Peyer's patch (tissue), 4 donors: ENCODE measurements at regions not wholly inside any gene's neighbourhood (a gene's known extent, or its start where the extent isn't known, plus 50 kb on each side); places are given as distances from the start of the nearest gene placed in this dataset.

ENCODE experiments used
- DNase-seq, 3 donors: peaks; one replicate each; pipeline ENCODE4 v3.0.0-alpha.2; 2017 to 2019
- H3K27ac ChIP-seq, 4 donors: fragments of 200-600 bp; sonication (generic); one replicate each; pipeline ENCODE4 v1.5.1; 2016 to 2019
- H3K27me3 ChIP-seq, 2 donors: fragments of 200-600 bp; sonication (generic); one replicate each; pipeline ENCODE4 v1.5.1; 2019
- H3K36me3 ChIP-seq, 3 donors: fragments of 200-600 bp; sonication (generic); one replicate each; pipeline ENCODE4 v1.5.1; 2016 to 2019
- H3K4me1 ChIP-seq, 4 donors: fragments of 200-600 bp; sonication (generic); one replicate each; pipeline ENCODE4 v1.5.1; 2016 to 2019
- H3K4me3 ChIP-seq, 4 donors: fragments of 200-600 bp; sonication (generic); 1 replicate in 3 of 4; 2 replicates in 1 of 4; pipeline ENCODE4 v1.5.1; 2016 to 2019; ENCODE audit warnings: mild to moderate bottlenecking in 1 of 4
- H3K9me3 ChIP-seq, 4 donors: fragments of 200-600 bp; sonication (generic); one replicate each; pipeline ENCODE4 v1.5.1; 2016 to 2019; ENCODE audit warnings: mild to moderate bottlenecking in 1 of 4
- POLR2A ChIP-seq, 2 donors: fragments of 450-650 bp; IDR thresholded peaks; one replicate each; pipeline ENCODE4 v1.5.1; 2017; ENCODE audit warnings: antibody characterized with exemption in 2 of 2, mild to moderate bottlenecking in 2 of 2, moderate library complexity in 2 of 2
- TF ChIP-seq, protein P1 (sequence below), 6 experiments: fragments of 450-650 bp in 4 of 6; fragments of 200-600 bp in 2 of 6; sonication (generic) in 1 of 6; IDR thresholded peaks; one replicate each; pipeline ENCODE4 v1.5.1; 2017 to 2019; ENCODE audit warnings: antibody characterized with exemption in 6 of 6, mild to moderate bottlenecking in 3 of 6, moderate library complexity in 1 of 6

DNA sequence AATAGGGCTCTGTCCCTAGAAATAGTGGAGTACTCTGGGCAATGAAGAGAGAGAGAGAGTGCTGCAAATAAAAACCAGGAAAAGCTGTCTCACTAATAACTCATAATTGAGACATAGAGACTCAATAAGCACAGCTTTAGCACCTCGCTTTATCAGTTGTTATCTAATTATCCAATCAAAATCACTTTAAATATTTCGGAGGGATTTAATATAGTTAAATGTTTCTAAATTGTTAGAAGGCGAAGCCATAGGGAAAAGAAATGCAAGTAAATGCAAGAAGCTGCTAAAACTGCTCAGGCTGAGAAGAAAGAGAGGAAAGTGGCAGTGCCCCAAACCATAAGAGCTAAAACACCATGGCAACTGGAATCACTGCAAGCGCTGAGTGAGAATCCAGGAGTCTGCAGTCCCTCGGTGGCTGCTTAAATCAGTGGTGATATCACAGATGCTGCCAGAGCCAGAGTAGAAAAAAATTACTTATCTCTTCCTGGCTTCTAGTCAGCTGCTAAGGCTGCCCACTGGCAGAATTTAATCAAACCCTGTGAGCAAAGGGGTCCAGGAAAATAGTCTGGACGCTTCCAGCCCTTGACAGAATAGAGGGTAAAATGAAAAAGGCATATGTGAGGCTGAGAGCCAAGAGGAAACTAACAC is 150.4 kb upstream of the CHRM2 start:
- Histone ChIP-seq H3K27ac (no peak overlapping the region), H3K9me3 (peaks cover 0 to 2% (median 0%) of the 10 kb centered on the region in 4 donors), H3K4me3 (no peak overlapping the region), H3K36me3 (no peaks in the 10 kb centered on the region), H3K4me1 (no peaks in the 10 kb centered on the region), H3K27me3 (no peaks in the 10 kb centered on the region)
- TF ChIP-seq, protein P1, sequence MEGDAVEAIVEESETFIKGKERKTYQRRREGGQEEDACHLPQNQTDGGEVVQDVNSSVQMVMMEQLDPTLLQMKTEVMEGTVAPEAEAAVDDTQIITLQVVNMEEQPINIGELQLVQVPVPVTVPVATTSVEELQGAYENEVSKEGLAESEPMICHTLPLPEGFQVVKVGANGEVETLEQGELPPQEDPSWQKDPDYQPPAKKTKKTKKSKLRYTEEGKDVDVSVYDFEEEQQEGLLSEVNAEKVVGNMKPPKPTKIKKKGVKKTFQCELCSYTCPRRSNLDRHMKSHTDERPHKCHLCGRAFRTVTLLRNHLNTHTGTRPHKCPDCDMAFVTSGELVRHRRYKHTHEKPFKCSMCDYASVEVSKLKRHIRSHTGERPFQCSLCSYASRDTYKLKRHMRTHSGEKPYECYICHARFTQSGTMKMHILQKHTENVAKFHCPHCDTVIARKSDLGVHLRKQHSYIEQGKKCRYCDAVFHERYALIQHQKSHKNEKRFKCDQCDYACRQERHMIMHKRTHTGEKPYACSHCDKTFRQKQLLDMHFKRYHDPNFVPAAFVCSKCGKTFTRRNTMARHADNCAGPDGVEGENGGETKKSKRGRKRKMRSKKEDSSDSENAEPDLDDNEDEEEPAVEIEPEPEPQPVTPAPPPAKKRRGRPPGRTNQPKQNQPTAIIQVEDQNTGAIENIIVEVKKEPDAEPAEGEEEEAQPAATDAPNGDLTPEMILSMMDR (IDR thresholded peaks at IDR 0.05), result no peak
- TF ChIP-seq POLR2A (IDR thresholded peaks at IDR 0.05), result no peak
- DNase-seq, result no peak

DNA sequence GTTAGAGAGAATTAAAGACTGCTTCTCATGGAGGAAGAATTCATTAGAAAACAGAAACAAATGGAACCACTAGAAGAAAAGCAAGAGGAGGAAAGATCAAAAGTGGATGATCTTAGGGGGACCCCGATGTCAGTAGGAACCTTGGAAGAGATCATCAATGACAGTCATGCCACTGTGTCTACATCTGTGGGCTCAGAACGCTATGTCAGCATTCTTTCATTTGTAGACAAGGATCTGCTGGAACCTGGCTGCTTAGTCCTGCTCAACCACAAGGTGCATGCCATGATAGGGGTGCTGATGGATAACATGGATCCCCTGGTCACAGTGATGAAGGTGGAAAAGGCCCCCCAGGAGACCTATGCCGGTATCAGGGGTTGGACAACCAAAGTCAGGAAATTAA is 154.4 kb upstream of the CHRM2 start:
- no peak for DNase-seq
- no peak for TF ChIP-seq POLR2A (IDR thresholded peaks at IDR 0.05)
- TF ChIP-seq, protein P1 (IDR thresholded peaks at IDR 0.05), result no peak
- peaks cover 0 to 2% (median 0%) of the 10 kb centered on the region in 4 donors for H3K9me3 ChIP-seq

DNA sequence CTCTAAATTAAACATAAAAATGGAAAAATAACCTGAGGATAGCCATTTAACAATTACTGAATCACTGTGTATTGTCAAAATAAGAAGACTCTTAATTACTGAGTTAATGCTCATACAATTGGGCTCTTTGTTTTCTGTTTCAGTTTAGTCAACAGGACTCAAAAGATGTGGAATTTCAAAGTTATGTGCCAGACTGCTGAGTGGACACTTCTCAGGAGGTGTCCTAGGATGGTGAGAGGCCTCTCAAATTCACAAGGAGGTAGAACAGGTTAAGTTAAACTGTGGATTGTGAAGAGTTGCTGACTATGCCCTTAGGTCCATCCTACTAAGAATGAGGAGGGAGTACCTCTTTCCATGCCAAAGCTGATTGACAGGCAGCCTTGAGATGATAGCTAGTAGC is 157.7 kb upstream of the CHRM2 start:
- no peak overlapping the region for H3K27ac ChIP-seq
- no peaks in the 10 kb centered on the region for H3K4me1 ChIP-seq
- DNase-seq, result no peak
- H3K4me3 ChIP-seq, result no peak overlapping the region
- H3K36me3 ChIP-seq, result no peaks in the 10 kb centered on the region
- peaks cover 0 to 2% (median 0%) of the 10 kb centered on the region in 4 donors for H3K9me3 ChIP-seq
- H3K27me3 ChIP-seq, result no peaks in the 10 kb centered on the region
- no peak for TF ChIP-seq POLR2A (IDR thresholded peaks at IDR 0.05)
- TF ChIP-seq, protein P1 (IDR thresholded peaks at IDR 0.05), result no peak

More for the DNA sequence above, 154.4 kb upstream of the CHRM2 start:
- no peak overlapping the region for H3K4me3 ChIP-seq
- H3K36me3 ChIP-seq, result no peaks in the 10 kb centered on the region
- H3K4me1 ChIP-seq, result no peaks in the 10 kb centered on the region
- no peak overlapping the region for H3K27ac ChIP-seq
- H3K27me3 ChIP-seq, result no peaks in the 10 kb centered on the region

DNA sequence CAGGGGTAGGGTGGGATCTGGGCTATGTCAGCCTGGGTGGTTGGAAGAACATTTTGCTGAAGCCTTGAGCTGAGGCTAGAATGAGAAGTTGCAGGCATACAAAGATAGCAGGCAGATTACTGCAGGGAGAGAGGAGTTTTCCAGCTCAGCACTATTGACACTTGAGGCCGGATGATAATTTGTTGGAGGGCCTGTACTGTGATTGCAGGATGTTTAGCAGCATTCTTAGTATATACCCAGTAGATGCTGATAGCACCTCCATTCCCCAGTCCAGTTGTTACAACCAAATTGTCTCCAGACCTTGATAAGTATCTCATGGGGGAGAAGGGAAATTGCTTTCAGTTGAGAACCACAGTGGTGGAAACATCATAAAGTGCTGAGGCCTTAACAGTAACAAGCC is 158.6 kb upstream of the CHRM2 start:
- H3K36me3 ChIP-seq, result no peaks in the 10 kb centered on the region
- no peak for DNase-seq
- H3K27me3 ChIP-seq, result no peaks in the 10 kb centered on the region
- H3K9me3 ChIP-seq, result peaks cover 0 to 2% (median 0%) of the 10 kb centered on the region in 4 donors
- no peak overlapping the region for H3K27ac ChIP-seq
- TF ChIP-seq, protein P1 (IDR thresholded peaks at IDR 0.05), result no peak
- TF ChIP-seq POLR2A (IDR thresholded peaks at IDR 0.05), result no peak
- no peak overlapping the region for H3K4me3 ChIP-seq
- H3K4me1 ChIP-seq, result no peaks in the 10 kb centered on the region

DNA sequence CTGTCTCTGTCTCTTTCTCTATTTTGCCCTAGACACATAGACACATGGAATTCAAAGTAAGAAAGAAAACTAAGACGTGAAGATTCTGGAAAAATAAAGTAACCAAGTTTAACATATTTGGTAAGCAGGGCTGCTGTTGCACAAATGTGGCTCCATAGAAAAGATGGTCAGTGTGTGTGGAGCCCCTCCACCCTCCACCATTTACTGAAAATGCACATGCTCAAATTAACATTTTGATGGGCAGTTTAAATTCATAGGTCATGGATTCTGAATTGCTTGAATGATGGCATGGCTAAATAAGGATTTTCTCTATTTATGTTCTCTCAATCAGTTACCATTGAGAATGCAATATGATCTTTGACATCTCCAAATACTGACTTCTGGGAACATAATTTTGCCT is 165.5 kb upstream of the CHRM2 start:
- Histone ChIP-seq H3K9me3 (no peaks in the 10 kb centered on the region), H3K27ac (no peak overlapping the region), H3K27me3 (no peaks in the 10 kb centered on the region), H3K4me3 (no peak overlapping the region), H3K36me3 (no peaks in the 10 kb centered on the region), H3K4me1 (no peaks in the 10 kb centered on the region)
- no peak for DNase-seq
- TF ChIP-seq, protein P1 (IDR thresholded peaks at IDR 0.05), result no peak
- no peak for TF ChIP-seq POLR2A (IDR thresholded peaks at IDR 0.05)
